Activated T-cell treated with anti-CD3 and anti-CD28 coated beads, Interleukin-2, amount 50 U/mL, for 4 hours (primary cell): ENCODE measurements at regions not wholly inside any gene's neighbourhood (a gene's known extent, or its start where the extent isn't known, plus 50 kb on each side); places are given as distances from the start of the nearest gene placed in this dataset.
"Not testable (repeated sequence)": the region's sequence is repeated elsewhere in the genome, so short reads cannot be mapped to it uniquely, and the experiment has no call there.

Experiments used
- ATAC-seq, 2 donors: fragments of 200-7000 bp; cut with Tn5 transposase; one replicate each; pipeline ENCODE4 v1.10.0; 2021
- DNase-seq: peaks from one replicate; pipeline ENCODE4 v3.0.0-alpha.2; 2020
- H3K27me3 Mint-ChIP-seq: one replicate; pipeline ENCODE4 v1.8.0; 2021; ENCODE audit warnings: low read depth, mixed read lengths
- H3K36me3 Mint-ChIP-seq: one replicate; pipeline ENCODE4 v1.8.0; 2022; ENCODE audit warnings: mixed read lengths; ENCODE audit not compliant: insufficient read depth
- H3K4me1 Mint-ChIP-seq: one replicate; pipeline ENCODE4 v1.8.0; 2021; ENCODE audit warnings: low read depth, mixed read lengths
- H3K4me3 Mint-ChIP-seq: one replicate; pipeline ENCODE4 v1.8.0; 2021; ENCODE audit warnings: mild to moderate bottlenecking, moderate library complexity, mixed read lengths
- H3K9me3 Mint-ChIP-seq: one replicate; pipeline ENCODE4 v1.8.0; 2021; ENCODE audit warnings: mixed read lengths

DNA sequence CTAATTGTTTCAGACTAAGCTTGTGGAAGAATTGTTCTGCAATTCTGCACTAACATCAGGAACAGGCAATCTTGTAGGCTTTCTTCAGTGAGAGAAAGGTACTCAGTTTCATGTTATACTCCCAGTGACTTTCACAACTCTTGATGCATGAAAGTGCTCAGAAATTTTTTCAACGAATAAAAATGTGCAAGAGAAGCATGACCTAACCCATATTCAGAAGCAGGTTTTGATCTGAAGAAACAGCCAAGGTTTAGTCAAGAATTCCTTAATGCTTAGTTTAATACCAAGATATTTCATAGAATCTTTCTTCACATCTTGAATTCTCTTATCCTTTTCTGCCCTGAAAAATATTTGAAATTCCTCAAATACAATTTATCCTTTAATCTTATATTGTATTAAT is 197.2 kb upstream of the CSNK1A1L start:
- no peaks in the 10 kb centered on the region for H3K9me3 Mint-ChIP-seq

GRCh38 chr13:37295573-37295972 is 190.1 kb upstream of the CSNK1A1L start:
- no peak for DNase-seq
- no peaks in the 10 kb centered on the region for H3K9me3 Mint-ChIP-seq
- H3K4me3 Mint-ChIP-seq = no peak overlapping the region
- H3K36me3 Mint-ChIP-seq = no peaks in the 10 kb centered on the region
- no peaks in the 10 kb centered on the region for H3K4me1 Mint-ChIP-seq
- no peaks in the 10 kb centered on the region for H3K27me3 Mint-ChIP-seq
- no peak for ATAC-seq

More for the DNA sequence above, 197.2 kb upstream of the CSNK1A1L start:
- no peaks in the 10 kb centered on the region for H3K36me3 Mint-ChIP-seq
- ATAC-seq = no peak
- no peaks in the 10 kb centered on the region for H3K27me3 Mint-ChIP-seq
- no peak for DNase-seq
- H3K4me3 Mint-ChIP-seq = no peak overlapping the region
- no peaks in the 10 kb centered on the region for H3K4me1 Mint-ChIP-seq

DNA sequence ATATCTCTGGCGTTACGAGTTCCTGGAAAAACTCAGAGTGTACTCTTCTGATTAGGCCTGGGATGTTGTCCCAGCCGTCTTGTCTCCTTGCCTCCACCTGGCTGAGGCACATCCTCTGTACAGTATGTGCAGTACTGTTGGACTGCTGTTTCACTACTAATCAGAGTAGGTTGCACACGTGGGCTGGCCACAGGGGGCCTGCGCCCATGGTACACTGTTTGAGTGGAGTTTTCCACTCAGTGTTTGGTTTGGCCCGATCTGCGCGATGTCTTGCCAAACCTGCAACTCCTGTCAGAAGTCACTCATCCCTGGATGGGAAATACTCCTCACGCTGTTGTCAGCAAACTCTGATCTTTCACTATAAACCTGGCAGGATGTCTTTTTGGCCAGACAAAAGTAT is 189.6 kb upstream of the CSNK1A1L start:
- Mint-ChIP-seq H3K27me3 (no peaks in the 10 kb centered on the region), H3K9me3 (no peaks in the 10 kb centered on the region), H3K4me1 (no peaks in the 10 kb centered on the region), H3K36me3 (no peaks in the 10 kb centered on the region), H3K4me3 (no peak overlapping the region)
- ATAC-seq (no peak), DNase-seq (no peak)

DNA sequence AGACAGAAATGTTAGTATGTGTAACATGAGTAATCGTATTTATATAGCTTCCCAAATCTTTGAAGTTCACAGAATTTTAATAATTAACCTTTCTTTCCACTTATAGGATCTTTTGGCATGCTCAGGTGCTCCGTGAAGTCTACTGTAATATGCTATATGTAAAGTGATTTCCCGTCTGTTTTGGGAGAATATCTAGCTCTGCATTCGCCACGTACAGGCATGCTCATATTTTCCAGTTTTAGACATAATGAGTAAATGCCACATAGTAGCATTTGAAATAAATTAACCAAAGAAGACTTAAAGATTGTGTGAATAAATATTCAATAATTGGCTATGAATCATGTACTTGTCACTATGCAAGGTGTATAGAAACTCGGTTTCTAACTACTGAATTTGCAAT is 189.0 kb upstream of the CSNK1A1L start:
- Mint-ChIP-seq H3K27me3 (no peaks in the 10 kb centered on the region), H3K4me3 (no peak overlapping the region), H3K9me3 (no peaks in the 10 kb centered on the region), H3K4me1 (no peaks in the 10 kb centered on the region), H3K36me3 (no peaks in the 10 kb centered on the region)
- DNase-seq (no peak), ATAC-seq (no peak)

DNA sequence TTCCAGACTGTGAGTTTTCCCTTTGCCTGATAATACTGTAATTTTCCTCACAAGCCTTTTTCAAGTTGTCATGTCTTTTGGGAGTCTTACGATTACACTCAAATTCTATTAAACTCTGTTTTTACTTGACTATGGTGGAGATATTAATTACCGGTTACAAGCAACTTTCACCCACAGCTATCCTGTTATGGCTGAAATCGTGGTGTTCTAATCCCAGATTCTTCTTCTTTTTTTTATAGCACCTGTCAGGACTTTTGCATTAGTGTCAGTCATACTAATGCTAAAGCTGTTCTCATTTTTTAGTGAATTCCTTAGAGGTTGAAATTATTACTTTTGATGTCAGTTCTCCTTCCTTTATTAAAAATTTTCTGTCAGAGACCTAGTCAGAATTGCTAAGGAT is 187.8 kb upstream of the CSNK1A1L start:
- Mint-ChIP-seq H3K4me1 (no peaks in the 10 kb centered on the region), H3K4me3 (no peak overlapping the region), H3K27me3 (no peaks in the 10 kb centered on the region), H3K36me3 (no peaks in the 10 kb centered on the region), H3K9me3 (peaks cover 3% of the 10 kb centered on the region)
- ATAC-seq = no peak
- DNase-seq = no peak

GRCh38 chr13:37290716-37291505 is 185.4 kb upstream of the CSNK1A1L start:
- DNase-seq (no peak), ATAC-seq (no peak)
- no peaks in the 10 kb centered on the region for H3K27me3 Mint-ChIP-seq
- no peaks in the 10 kb centered on the region for H3K4me1 Mint-ChIP-seq
- no peaks in the 10 kb centered on the region for H3K36me3 Mint-ChIP-seq
- H3K9me3 Mint-ChIP-seq = peaks cover 6% of the 10 kb centered on the region
- no peak overlapping the region for H3K4me3 Mint-ChIP-seq

GRCh38 chr13:37289212-37289935 is 183.9 kb upstream of the CSNK1A1L start:
- peaks cover 6% of the 10 kb centered on the region for H3K9me3 Mint-ChIP-seq

DNA sequence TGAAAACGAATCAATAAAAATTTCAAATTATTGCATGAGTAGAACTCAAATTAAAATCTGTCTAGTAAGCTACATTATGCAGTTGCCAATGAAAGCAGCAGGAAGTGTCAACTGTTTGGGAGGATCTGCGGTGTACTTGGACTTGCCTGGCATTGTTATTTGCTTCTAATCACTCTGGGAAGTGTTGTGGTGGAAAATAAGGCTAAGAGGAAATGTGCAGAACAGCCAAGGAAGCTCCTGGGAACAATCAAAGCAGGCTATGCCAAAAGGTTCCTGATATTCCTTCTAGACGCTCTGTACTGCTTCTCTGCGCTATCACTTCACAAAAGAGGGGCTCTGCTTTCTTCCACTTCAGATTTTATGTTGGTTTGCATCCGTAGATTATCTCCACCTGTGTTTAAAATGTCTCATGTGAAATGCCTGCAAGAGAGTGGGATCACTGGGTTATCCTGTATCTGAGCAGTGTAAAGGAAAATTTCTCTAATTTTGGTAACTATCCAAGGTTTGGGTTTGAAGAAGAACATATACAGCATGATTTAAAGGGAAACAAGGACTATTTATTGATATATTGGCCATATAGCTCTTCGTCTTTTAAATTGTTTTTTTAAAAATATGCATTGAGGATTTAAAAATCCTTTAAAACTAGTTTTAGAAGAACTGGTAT is 182.7 kb upstream of the CSNK1A1L start:
- Mint-ChIP-seq H3K27me3 (no peaks in the 10 kb centered on the region), H3K36me3 (no peaks in the 10 kb centered on the region), H3K4me3 (no peak overlapping the region), H3K9me3 (peaks cover 6% of the 10 kb centered on the region), H3K4me1 (no peaks in the 10 kb centered on the region)
- ATAC-seq (no peak), DNase-seq (no peak)

More at GRCh38 chr13:37289212-37289935, 183.9 kb upstream of the CSNK1A1L start:
- H3K36me3 Mint-ChIP-seq = no peaks in the 10 kb centered on the region
- no peak for ATAC-seq
- no peaks in the 10 kb centered on the region for H3K27me3 Mint-ChIP-seq
- no peak for DNase-seq
- H3K4me1 Mint-ChIP-seq = no peaks in the 10 kb centered on the region
- H3K4me3 Mint-ChIP-seq = no peak overlapping the region

- DNase-seq, H3K27me3 Mint-ChIP-seq, ATAC-seq, H3K9me3 Mint-ChIP-seq, H3K4me1 Mint-ChIP-seq, H3K36me3 Mint-ChIP-seq, H3K4me3 Mint-ChIP-seq: not testable (repeated sequence)
Observed at GRCh38 chr13:37280231-37280630, 174.8 kb upstream of the CSNK1A1L start.

DNA sequence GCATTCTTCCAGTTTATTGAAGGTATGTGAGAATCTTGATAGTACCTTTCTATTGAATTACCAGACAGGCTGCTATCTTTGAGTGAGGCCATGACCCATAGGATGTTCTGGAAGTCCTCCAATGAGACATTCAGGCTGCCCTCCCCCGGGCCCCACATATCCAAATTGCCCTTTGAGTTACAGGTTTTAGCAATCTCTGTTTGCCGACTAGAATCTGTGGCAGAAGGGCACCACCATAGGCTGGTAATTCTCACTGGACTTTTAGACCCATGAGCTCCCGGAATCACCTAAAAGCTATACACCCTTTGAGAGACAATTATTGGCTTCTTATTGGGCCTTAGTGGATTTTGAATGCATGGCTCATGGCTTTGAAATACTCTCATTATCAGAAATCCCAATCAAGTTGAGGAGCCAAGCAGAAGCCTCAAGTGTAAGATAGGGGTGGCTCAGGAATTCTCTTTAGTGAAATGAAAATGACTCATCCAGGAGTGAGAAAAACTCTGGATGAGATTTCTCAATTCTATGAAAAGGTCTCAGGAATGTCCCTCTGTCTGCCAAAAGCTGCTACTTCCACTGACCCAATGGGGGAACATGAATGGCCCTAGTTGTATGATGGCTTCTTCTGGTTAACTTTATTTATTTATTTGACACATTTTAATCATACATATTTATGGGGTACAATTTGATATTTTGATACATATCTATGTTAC is 172.1 kb upstream of the CSNK1A1L start:
- Mint-ChIP-seq H3K27me3 (no peaks in the 10 kb centered on the region), H3K36me3 (no peaks in the 10 kb centered on the region), H3K9me3 (peaks cover 13% of the 10 kb centered on the region), H3K4me3 (no peak overlapping the region), H3K4me1 (no peaks in the 10 kb centered on the region)
- no peak for DNase-seq
- no peak for ATAC-seq

GRCh38 chr13:37277007-37277406 is 171.5 kb upstream of the CSNK1A1L start:
- Mint-ChIP-seq H3K4me1 (no peaks in the 10 kb centered on the region), H3K27me3 (no peaks in the 10 kb centered on the region), H3K4me3 (no peak overlapping the region), H3K36me3 (no peaks in the 10 kb centered on the region), H3K9me3 (peaks cover 9% of the 10 kb centered on the region)
- no peak for DNase-seq
- ATAC-seq = no peak

- no peak for ATAC-seq
- no peak overlapping the region for H3K4me3 Mint-ChIP-seq
- H3K27me3 Mint-ChIP-seq = no peaks in the 10 kb centered on the region
Observed at GRCh38 chr13:37274569-37275497, 169.4 kb upstream of the CSNK1A1L start.

GRCh38 chr13:37273836-37274235 is 168.4 kb upstream of the CSNK1A1L start:
- no peak for DNase-seq
- H3K9me3 Mint-ChIP-seq = peaks cover 7% of the 10 kb centered on the region
- H3K4me3 Mint-ChIP-seq = no peak overlapping the region
- no peaks in the 10 kb centered on the region for H3K27me3 Mint-ChIP-seq
- H3K36me3 Mint-ChIP-seq = no peaks in the 10 kb centered on the region
- H3K4me1 Mint-ChIP-seq = no peaks in the 10 kb centered on the region
- no peak for ATAC-seq

More at GRCh38 chr13:37274569-37275497, 169.4 kb upstream of the CSNK1A1L start:
- no peak for DNase-seq
- no peaks in the 10 kb centered on the region for H3K4me1 Mint-ChIP-seq
- peaks cover 7% of the 10 kb centered on the region for H3K9me3 Mint-ChIP-seq
- H3K36me3 Mint-ChIP-seq = no peaks in the 10 kb centered on the region
